ENCODE measurements at regions not wholly inside any gene's neighbourhood (a gene's known extent, or its start where the extent isn't known, plus 50 kb on each side); places are given as distances from the start of the nearest gene placed in this dataset.

- no peaks in the 10 kb centered on the region for H3K79me1 ChIP-seq (ENCODE audit: low read length)
- H3K36me3 ChIP-seq (ENCODE audit: control insufficient read depth in 1 of 2, insufficient read depth in 2 of 2, low read length in 2 of 2), result no peaks in the 10 kb centered on the region
- no peaks in the 10 kb centered on the region for H3K27me3 ChIP-seq (ENCODE audit: insufficient read depth, low read length)
- no peak for DNase-seq
- H4K91ac ChIP-seq (ENCODE audit: low read depth, low read length), result no peak overlapping the region
- no peaks in the 10 kb centered on the region for H3K79me2 ChIP-seq (ENCODE audit: control insufficient read depth, insufficient read depth, low read length, poor library complexity)
- no peaks in the 10 kb centered on the region for H3K9me3 ChIP-seq (ENCODE audit: insufficient read depth, low read depth, low read length)
- no peak overlapping the region for H2BK5ac ChIP-seq (ENCODE audit: low read depth, low read length, poor library complexity)
- WGBS (ENCODE audit: extremely low coverage, insufficient coverage, insufficient read length), result no CpG with 5 or more reads among the region's 4 CpGs
- no peak overlapping the region for H3K4me2 ChIP-seq (ENCODE audit: low read length)
- H3K18ac ChIP-seq (ENCODE audit: low read length), result no peak overlapping the region
- H4K12ac ChIP-seq (ENCODE audit: low read depth, low read length), result no peak overlapping the region
- no peak overlapping the region for H3K14ac ChIP-seq (ENCODE audit: low read length)
- no peak overlapping the region for H3K27ac ChIP-seq (ENCODE audit: low read depth, low read length)
- H3K4me1 ChIP-seq (ENCODE audit: control insufficient read depth in 1 of 2, insufficient read depth in 2 of 2, low read length in 2 of 2), result no peaks in the 10 kb centered on the region
- H2AFZ ChIP-seq (ENCODE audit: insufficient read depth, low read length, poor library complexity), result no peak overlapping the region
- no peak overlapping the region for H4K8ac ChIP-seq (ENCODE audit: low read depth, low read length)
- H2BK120ac ChIP-seq (ENCODE audit: insufficient read depth, low read length, poor library complexity), result no peak overlapping the region
- H3K23ac ChIP-seq (ENCODE audit: low read length), result no peak overlapping the region
- no peak overlapping the region for H2BK12ac ChIP-seq (ENCODE audit: low read length)
- H3K9ac ChIP-seq (ENCODE audit: low read length), result no peak overlapping the region
- H3K4ac ChIP-seq (ENCODE audit: low read depth, low read length), result no peak overlapping the region
- H2AK5ac ChIP-seq (ENCODE audit: low read length), result no peak overlapping the region
- no peak overlapping the region for H3K4me3 ChIP-seq (ENCODE audit: low read depth, low read length)
These were observed 741.4 kb downstream of the ADGRL2 start for GRCh38 chr1:82542141-82542540.

- WGBS (ENCODE audit: extremely low coverage, insufficient coverage, insufficient read length), result 100% methylated on average over 1 of the region's 2 CpGs
- DNase-seq, result no peak
- H3K4me2 ChIP-seq (ENCODE audit: low read length), result no peak overlapping the region
These were observed 739.3 kb downstream of the ADGRL2 start for GRCh38 chr1:82540006-82540405.

GRCh38 chr1:82538876-82539275, 738.1 kb downstream of the ADGRL2 start:
- Histone ChIP-seq H3K18ac (ENCODE audit: low read length) (no peak overlapping the region), H2AK5ac (ENCODE audit: low read length) (no peak overlapping the region), H3K14ac (ENCODE audit: low read length) (no peak overlapping the region), H2BK120ac (ENCODE audit: insufficient read depth, low read length, poor library complexity) (no peak overlapping the region), H3K36me3 (ENCODE audit: control insufficient read depth in 1 of 2, insufficient read depth in 2 of 2, low read length in 2 of 2) (no peaks in the 10 kb centered on the region), H4K91ac (ENCODE audit: low read depth, low read length) (no peak overlapping the region), H3K4me3 (ENCODE audit: low read depth, low read length) (no peak overlapping the region), H2BK12ac (ENCODE audit: low read length) (no peak overlapping the region), H3K9ac (ENCODE audit: low read length) (no peak overlapping the region), H3K79me2 (ENCODE audit: control insufficient read depth, insufficient read depth, low read length, poor library complexity) (no peaks in the 10 kb centered on the region), H3K27ac (ENCODE audit: low read depth, low read length) (no peak overlapping the region), H3K27me3 (ENCODE audit: insufficient read depth, low read length) (no peaks in the 10 kb centered on the region), H4K12ac (ENCODE audit: low read depth, low read length) (no peak overlapping the region), H3K4me2 (ENCODE audit: low read length) (no peak overlapping the region), H3K23ac (ENCODE audit: low read length) (no peak overlapping the region), H3K4ac (ENCODE audit: low read depth, low read length) (no peak overlapping the region), H4K8ac (ENCODE audit: low read depth, low read length) (no peak overlapping the region), H2AFZ (ENCODE audit: insufficient read depth, low read length, poor library complexity) (no peak overlapping the region), H2BK5ac (ENCODE audit: low read depth, low read length, poor library complexity) (no peak overlapping the region), H3K4me1 (ENCODE audit: control insufficient read depth in 1 of 2, insufficient read depth in 2 of 2, low read length in 2 of 2) (no peaks in the 10 kb centered on the region), H3K79me1 (ENCODE audit: low read length) (no peaks in the 10 kb centered on the region), H3K9me3 (ENCODE audit: insufficient read depth, low read depth, low read length) (no peaks in the 10 kb centered on the region)
- no peak for DNase-seq

More at GRCh38 chr1:82540006-82540405, 739.3 kb downstream of the ADGRL2 start:
- Histone ChIP-seq H3K27ac (ENCODE audit: low read depth, low read length) (no peak overlapping the region), H3K36me3 (ENCODE audit: control insufficient read depth in 1 of 2, insufficient read depth in 2 of 2, low read length in 2 of 2) (no peaks in the 10 kb centered on the region), H2BK120ac (ENCODE audit: insufficient read depth, low read length, poor library complexity) (no peak overlapping the region), H3K4me1 (ENCODE audit: control insufficient read depth in 1 of 2, insufficient read depth in 2 of 2, low read length in 2 of 2) (no peaks in the 10 kb centered on the region), H3K4ac (ENCODE audit: low read depth, low read length) (no peak overlapping the region), H3K18ac (ENCODE audit: low read length) (no peak overlapping the region), H2BK12ac (ENCODE audit: low read length) (no peak overlapping the region), H3K14ac (ENCODE audit: low read length) (no peak overlapping the region), H3K27me3 (ENCODE audit: insufficient read depth, low read length) (no peaks in the 10 kb centered on the region), H3K79me2 (ENCODE audit: control insufficient read depth, insufficient read depth, low read length, poor library complexity) (no peaks in the 10 kb centered on the region), H2AK5ac (ENCODE audit: low read length) (no peak overlapping the region), H2BK5ac (ENCODE audit: low read depth, low read length, poor library complexity) (no peak overlapping the region), H3K9me3 (ENCODE audit: insufficient read depth, low read depth, low read length) (no peaks in the 10 kb centered on the region), H4K8ac (ENCODE audit: low read depth, low read length) (no peak overlapping the region), H2AFZ (ENCODE audit: insufficient read depth, low read length, poor library complexity) (no peak overlapping the region), H3K79me1 (ENCODE audit: low read length) (no peaks in the 10 kb centered on the region), H4K12ac (ENCODE audit: low read depth, low read length) (no peak overlapping the region), H4K91ac (ENCODE audit: low read depth, low read length) (no peak overlapping the region), H3K9ac (ENCODE audit: low read length) (no peak overlapping the region), H3K23ac (ENCODE audit: low read length) (no peak overlapping the region), H3K4me3 (ENCODE audit: low read depth, low read length) (no peak overlapping the region)

- Histone ChIP-seq H3K9ac (ENCODE audit: low read length) (no peak overlapping the region), H3K23ac (ENCODE audit: low read length) (no peak overlapping the region), H3K4ac (ENCODE audit: low read depth, low read length) (no peak overlapping the region), H2AK5ac (ENCODE audit: low read length) (no peak overlapping the region), H3K4me1 (ENCODE audit: control insufficient read depth in 1 of 2, insufficient read depth in 2 of 2, low read length in 2 of 2) (no peaks in the 10 kb centered on the region), H3K18ac (ENCODE audit: low read length) (no peak overlapping the region), H2AFZ (ENCODE audit: insufficient read depth, low read length, poor library complexity) (no peak overlapping the region), H3K27ac (ENCODE audit: low read depth, low read length) (no peak overlapping the region), H4K12ac (ENCODE audit: low read depth, low read length) (no peak overlapping the region), H3K79me1 (ENCODE audit: low read length) (no peaks in the 10 kb centered on the region), H3K36me3 (ENCODE audit: control insufficient read depth in 1 of 2, insufficient read depth in 2 of 2, low read length in 2 of 2) (no peaks in the 10 kb centered on the region), H2BK12ac (ENCODE audit: low read length) (no peak overlapping the region), H3K4me3 (ENCODE audit: low read depth, low read length) (no peak overlapping the region), H3K27me3 (ENCODE audit: insufficient read depth, low read length) (no peaks in the 10 kb centered on the region), H3K14ac (ENCODE audit: low read length) (no peak overlapping the region), H4K8ac (ENCODE audit: low read depth, low read length) (no peak overlapping the region), H2BK5ac (ENCODE audit: low read depth, low read length, poor library complexity) (no peak overlapping the region), H4K91ac (ENCODE audit: low read depth, low read length) (no peak overlapping the region), H3K9me3 (ENCODE audit: insufficient read depth, low read depth, low read length) (no peaks in the 10 kb centered on the region), H2BK120ac (ENCODE audit: insufficient read depth, low read length, poor library complexity) (no peak overlapping the region), H3K79me2 (ENCODE audit: control insufficient read depth, insufficient read depth, low read length, poor library complexity) (no peaks in the 10 kb centered on the region), H3K4me2 (ENCODE audit: low read length) (no peak overlapping the region)
- WGBS (ENCODE audit: extremely low coverage, insufficient coverage, insufficient read length), result no CpG with 5 or more reads among the region's 6 CpGs
- DNase-seq, result no peak
These were observed 734.3 kb downstream of the ADGRL2 start for GRCh38 chr1:82534996-82535395.

GRCh38 chr1:82525378-82525777, 724.6 kb downstream of the ADGRL2 start:
- Histone ChIP-seq H3K27ac (ENCODE audit: low read depth, low read length) (no peak overlapping the region), H3K4me1 (ENCODE audit: control insufficient read depth in 1 of 2, insufficient read depth in 2 of 2, low read length in 2 of 2) (no peaks in the 10 kb centered on the region), H3K4me3 (ENCODE audit: low read depth, low read length) (no peak overlapping the region), H3K4ac (ENCODE audit: low read depth, low read length) (no peak overlapping the region), H3K9me3 (ENCODE audit: insufficient read depth, low read depth, low read length) (no peaks in the 10 kb centered on the region), H3K14ac (ENCODE audit: low read length) (no peak overlapping the region), H2BK5ac (ENCODE audit: low read depth, low read length, poor library complexity) (no peak overlapping the region), H2AK5ac (ENCODE audit: low read length) (no peak overlapping the region), H3K36me3 (ENCODE audit: control insufficient read depth in 1 of 2, insufficient read depth in 2 of 2, low read length in 2 of 2) (no peaks in the 10 kb centered on the region), H2BK12ac (ENCODE audit: low read length) (no peak overlapping the region), H3K9ac (ENCODE audit: low read length) (no peak overlapping the region), H3K4me2 (ENCODE audit: low read length) (no peak overlapping the region), H3K23ac (ENCODE audit: low read length) (no peak overlapping the region), H4K91ac (ENCODE audit: low read depth, low read length) (no peak overlapping the region), H3K27me3 (ENCODE audit: insufficient read depth, low read length) (no peaks in the 10 kb centered on the region), H2AFZ (ENCODE audit: insufficient read depth, low read length, poor library complexity) (no peak overlapping the region), H2BK120ac (ENCODE audit: insufficient read depth, low read length, poor library complexity) (no peak overlapping the region), H3K79me2 (ENCODE audit: control insufficient read depth, insufficient read depth, low read length, poor library complexity) (no peaks in the 10 kb centered on the region), H4K8ac (ENCODE audit: low read depth, low read length) (no peak overlapping the region), H3K79me1 (ENCODE audit: low read length) (no peaks in the 10 kb centered on the region), H3K18ac (ENCODE audit: low read length) (no peak overlapping the region), H4K12ac (ENCODE audit: low read depth, low read length) (no peak overlapping the region)
- no peak for DNase-seq
